Trophoblast cell (in vitro differentiated cells and primary cell): ENCODE measurements at regions not wholly inside any gene's neighbourhood (a gene's known extent, or its start where the extent isn't known, plus 50 kb on each side); places are given as distances from the start of the nearest gene placed in this dataset.

Source experiments
- DNase-seq, 2 donors: peaks; one replicate each; pipeline ENCODE4 v3.0.0-alpha.2; 2016
- H2AFZ ChIP-seq: 2 replicates; pipeline ENCODE4 v1.6.1; 2013; ENCODE audit warnings: low read length, moderate library complexity, mild to moderate bottlenecking; ENCODE audit not compliant: insufficient read depth, poor library complexity
- H2AK5ac ChIP-seq: 2 replicates; pipeline ENCODE4 v1.6.1; 2013; ENCODE audit warnings: mild to moderate bottlenecking, low read length
- H2BK120ac ChIP-seq: 2 replicates; pipeline ENCODE4 v1.6.1; 2013; ENCODE audit warnings: low read length, mild to moderate bottlenecking, moderate library complexity; ENCODE audit not compliant: insufficient read depth, poor library complexity
- H2BK12ac ChIP-seq: 2 replicates; pipeline ENCODE4 v1.6.1; 2013; ENCODE audit warnings: mild to moderate bottlenecking, low read length, moderate library complexity
- H2BK5ac ChIP-seq: 2 replicates; pipeline ENCODE4 v1.6.1; 2013; ENCODE audit warnings: low read length, low read depth, moderate library complexity, mild to moderate bottlenecking; ENCODE audit not compliant: poor library complexity
- H3K14ac ChIP-seq: 2 replicates; pipeline ENCODE4 v1.6.1; 2013; ENCODE audit warnings: mild to moderate bottlenecking, low read length
- H3K18ac ChIP-seq: 2 replicates; pipeline ENCODE4 v1.6.1; 2013; ENCODE audit warnings: mild to moderate bottlenecking, low read length
- H3K23ac ChIP-seq: 2 replicates; pipeline ENCODE4 v1.6.1; 2013; ENCODE audit warnings: low read length
- H3K27ac ChIP-seq: 2 replicates; pipeline ENCODE4 v1.5.1; 2013; ENCODE audit warnings: low read depth, mild to moderate bottlenecking, inconsistent platforms, low read length, moderate library complexity
- H3K27me3 ChIP-seq: 2 replicates; pipeline ENCODE4 v1.6.1; 2013; ENCODE audit warnings: inconsistent platforms, mild to moderate bottlenecking, low read length, moderate library complexity; ENCODE audit not compliant: insufficient read depth
- H3K36me3 ChIP-seq, 2 experiments: 1 replicate in 1 of 2; 2 replicates in 1 of 2; pipeline ENCODE4 v1.6.1; 2013; ENCODE audit warnings: low read length in 2 of 2, mild to moderate bottlenecking in 2 of 2, moderate library complexity in 1 of 2; ENCODE audit not compliant: insufficient read depth in 2 of 2, control insufficient read depth in 1 of 2
- H3K4ac ChIP-seq: 2 replicates; pipeline ENCODE4 v1.6.1; 2013; ENCODE audit warnings: low read depth, mild to moderate bottlenecking, low read length, moderate library complexity
- H3K4me1 ChIP-seq, 2 experiments: 1 replicate in 1 of 2; 2 replicates in 1 of 2; pipeline ENCODE4 v1.6.1; 2013; ENCODE audit warnings: low read length in 2 of 2, mild to moderate bottlenecking in 2 of 2, moderate library complexity in 1 of 2; ENCODE audit not compliant: insufficient read depth in 2 of 2, control insufficient read depth in 1 of 2
- H3K4me2 ChIP-seq: 2 replicates; pipeline ENCODE4 v1.6.1; 2013; ENCODE audit warnings: inconsistent platforms, mild to moderate bottlenecking, low read length, moderate library complexity
- H3K4me3 ChIP-seq: 2 replicates; pipeline ENCODE4 v1.5.1; 2013; ENCODE audit warnings: mild to moderate bottlenecking, low read depth, low read length, inconsistent platforms
- H3K79me1 ChIP-seq: one replicate; pipeline ENCODE4 v1.6.1; 2013; ENCODE audit warnings: low read length
- H3K79me2 ChIP-seq: 2 replicates; pipeline ENCODE4 v1.6.1; 2013; ENCODE audit warnings: low read length, mild to moderate bottlenecking; ENCODE audit not compliant: control insufficient read depth, insufficient read depth, poor library complexity
- H3K9ac ChIP-seq: 2 replicates; pipeline ENCODE4 v1.6.1; 2013; ENCODE audit warnings: mild to moderate bottlenecking, low read length
- H3K9me3 ChIP-seq: 2 replicates; pipeline ENCODE4 v1.6.1; 2013; ENCODE audit warnings: low read depth, mild to moderate bottlenecking, control low read depth, inconsistent platforms, low read length; ENCODE audit not compliant: insufficient read depth
- H4K12ac ChIP-seq: 2 replicates; pipeline ENCODE4 v1.6.1; 2013; ENCODE audit warnings: low read depth, mild to moderate bottlenecking, low read length, moderate library complexity
- H4K8ac ChIP-seq: 2 replicates; pipeline ENCODE4 v1.6.1; 2013; ENCODE audit warnings: low read depth, mild to moderate bottlenecking, low read length, moderate library complexity
- H4K91ac ChIP-seq: one replicate; pipeline ENCODE4 v1.6.1; 2013; ENCODE audit warnings: low read depth, mild to moderate bottlenecking, low read length, moderate library complexity
- WGBS: extraction: QIAGEN DNeasy Blood & Tissue Kit; methylation state at CpG from one replicate; pipeline ENCODE4 v1.1.7; 2013; ENCODE audit warnings: missing lambda C conversion rate; ENCODE audit not compliant: insufficient read length, insufficient coverage; ENCODE audit errors: extremely low coverage; 5-methylcytosine and 5-hydroxymethylcytosine counted together

DNA sequence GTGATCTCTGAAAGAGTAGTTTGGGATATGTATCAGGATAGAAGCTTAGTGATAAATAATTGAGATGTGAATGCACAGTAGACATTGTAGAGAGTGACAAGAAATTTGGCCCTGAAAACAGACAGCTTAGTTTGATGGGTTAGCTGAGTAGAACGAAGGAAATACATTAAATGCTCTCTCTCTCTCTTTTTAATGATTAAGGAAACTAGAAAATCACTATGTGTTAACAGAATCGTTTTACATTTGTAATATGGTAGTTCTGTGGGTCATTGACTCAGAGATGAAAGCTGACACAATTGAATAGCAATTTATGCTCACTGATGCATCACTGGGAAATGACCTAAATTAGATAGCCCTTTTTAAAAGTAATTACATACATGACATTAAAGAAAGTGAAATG, 739.8 kb upstream of the PTPRD start:
- H3K23ac ChIP-seq: no peak overlapping the region
- peaks cover 0 to 2% of the 10 kb centered on the region in 2 experiments for H3K4me1 ChIP-seq
- no peak overlapping the region for H3K4me2 ChIP-seq
- no peak overlapping the region for H4K8ac ChIP-seq
- no peak overlapping the region for H2AK5ac ChIP-seq
- no peak overlapping the region for H2BK120ac ChIP-seq
- no peak overlapping the region for H2AFZ ChIP-seq
- no peak overlapping the region for H3K4ac ChIP-seq
- DNase-seq: no peak
- H3K14ac ChIP-seq: no peak overlapping the region
- H2BK5ac ChIP-seq: no peak overlapping the region
- H2BK12ac ChIP-seq: no peak overlapping the region
- no peaks in the 10 kb centered on the region for H3K79me2 ChIP-seq
- H4K12ac ChIP-seq: no peak overlapping the region
- no peak overlapping the region for H3K27ac ChIP-seq
- peaks cover 4% of the 10 kb centered on the region for H3K9me3 ChIP-seq
- no peaks in the 10 kb centered on the region for H3K79me1 ChIP-seq
- no peak overlapping the region for H4K91ac ChIP-seq
- no peak overlapping the region for H3K4me3 ChIP-seq
- no peaks in the 10 kb centered on the region for H3K36me3 ChIP-seq
- no peaks in the 10 kb centered on the region for H3K27me3 ChIP-seq
- no peak overlapping the region for H3K9ac ChIP-seq
- WGBS: no CpG with 5 or more reads among the region's 2 CpGs
- H3K18ac ChIP-seq: no peak overlapping the region

DNA sequence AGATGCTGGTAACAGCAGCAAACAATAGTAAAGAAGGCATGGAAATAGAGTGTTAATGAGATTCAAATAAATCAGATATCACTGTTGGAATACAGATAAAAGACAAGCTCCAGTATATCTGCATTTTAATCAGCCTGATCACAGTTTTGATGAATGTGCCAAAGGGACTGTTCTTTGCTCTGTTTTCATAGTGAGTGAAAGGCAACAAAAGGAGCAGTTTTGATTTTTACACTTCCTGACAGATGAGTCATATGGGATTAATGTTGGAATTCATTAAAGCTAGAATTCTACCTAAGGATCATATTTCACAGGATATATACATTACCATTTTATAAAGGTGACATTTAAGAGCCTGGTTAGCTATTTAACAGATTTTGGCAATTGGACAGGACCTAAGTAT, 743.3 kb upstream of the PTPRD start:
- no peak overlapping the region for H4K8ac ChIP-seq
- no peak overlapping the region for H4K91ac ChIP-seq
- no peak overlapping the region for H4K12ac ChIP-seq
- H3K18ac ChIP-seq: no peak overlapping the region
- no peak for DNase-seq
- H2BK12ac ChIP-seq: no peak overlapping the region
- no peak overlapping the region for H3K14ac ChIP-seq
- no peak overlapping the region for H2AFZ ChIP-seq
- no peak overlapping the region for H3K4me3 ChIP-seq
- H3K36me3 ChIP-seq: no peaks in the 10 kb centered on the region
- no peaks in the 10 kb centered on the region for H3K4me1 ChIP-seq
- no peak overlapping the region for H2BK120ac ChIP-seq
- H3K9me3 ChIP-seq: no peaks in the 10 kb centered on the region
- H2AK5ac ChIP-seq: no peak overlapping the region
- H3K4me2 ChIP-seq: no peak overlapping the region
- no peak overlapping the region for H3K4ac ChIP-seq
- no peak overlapping the region for H3K9ac ChIP-seq
- H3K23ac ChIP-seq: no peak overlapping the region
- H3K27ac ChIP-seq: no peak overlapping the region
- no peaks in the 10 kb centered on the region for H3K79me2 ChIP-seq
- H3K79me1 ChIP-seq: no peaks in the 10 kb centered on the region
- H3K27me3 ChIP-seq: no peaks in the 10 kb centered on the region
- H2BK5ac ChIP-seq: no peak overlapping the region

DNA sequence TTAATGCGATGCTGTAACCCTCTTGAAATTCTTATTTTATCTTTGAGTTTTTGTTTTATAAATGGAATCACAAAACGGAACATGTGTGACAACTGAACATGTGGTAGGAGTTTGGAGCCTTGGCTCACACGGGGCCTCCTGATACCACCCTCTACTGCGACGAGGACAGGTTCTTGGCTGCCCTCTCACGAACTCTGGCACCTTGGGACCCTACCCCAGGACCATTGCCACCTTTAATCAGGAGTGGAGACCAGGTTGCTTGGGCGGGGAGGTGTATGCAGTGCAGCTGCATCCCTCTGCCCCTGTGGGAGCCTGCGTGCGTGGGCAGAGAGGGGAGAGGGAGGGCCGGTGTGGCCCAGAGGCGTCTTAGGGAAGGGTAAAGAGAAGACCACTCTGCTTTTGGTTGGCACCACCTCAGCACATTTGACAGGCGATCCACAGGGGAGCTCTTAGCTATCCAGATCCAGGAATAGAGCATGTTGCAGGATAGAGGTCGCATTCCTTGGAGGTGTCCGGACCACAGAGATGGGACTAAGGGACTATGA, 753.9 kb upstream of the PTPRD start:
- Histone ChIP-seq H3K27me3 (no peaks in the 10 kb centered on the region), H3K4me2 (no peak overlapping the region), H3K9ac (no peak overlapping the region), H4K12ac (peak overlapping the region; percentile 18), H2BK120ac (no peak overlapping the region), H4K91ac (no peak overlapping the region), H3K18ac (no peak overlapping the region), H3K14ac (no peak overlapping the region), H2AK5ac (no peak overlapping the region), H3K23ac (no peak overlapping the region), H3K4ac (no peak overlapping the region), H3K79me1 (no peaks in the 10 kb centered on the region), H3K79me2 (no peaks in the 10 kb centered on the region), H3K9me3 (no peaks in the 10 kb centered on the region), H4K8ac (no peak overlapping the region), H3K4me1 (no peaks in the 10 kb centered on the region), H2BK12ac (no peak overlapping the region), H2AFZ (no peak overlapping the region), H3K36me3 (no peaks in the 10 kb centered on the region), H3K4me3 (no peak overlapping the region), H2BK5ac (no peak overlapping the region), H3K27ac (no peak overlapping the region)
- DNase-seq: no peak
- no CpG with 5 or more reads among the region's 14 CpGs for WGBS

DNA sequence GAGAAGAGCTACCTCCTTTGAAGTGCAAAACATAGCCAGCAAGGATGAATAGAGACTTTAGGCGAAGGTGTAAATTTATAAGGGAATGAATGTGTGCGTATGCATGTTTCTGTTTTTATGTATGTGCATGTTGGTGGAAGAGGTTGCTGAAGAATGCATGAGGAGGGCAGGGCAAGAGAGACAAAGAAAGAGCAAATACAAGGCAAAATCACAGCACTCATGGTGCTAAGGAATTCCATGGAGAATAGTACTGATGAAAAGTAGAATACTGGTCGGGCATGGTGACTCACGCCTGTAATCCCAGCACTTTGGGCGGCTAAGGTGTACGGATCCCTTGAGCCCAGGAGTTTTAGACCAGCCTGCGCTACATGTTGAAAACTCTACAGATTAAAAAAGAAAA, 762.1 kb upstream of the PTPRD start:
- no peak overlapping the region for H3K14ac ChIP-seq
- no peak overlapping the region for H2BK12ac ChIP-seq
- no peak overlapping the region for H2AK5ac ChIP-seq
- no peaks in the 10 kb centered on the region for H3K4me1 ChIP-seq
- H3K18ac ChIP-seq: no peak overlapping the region
- DNase-seq: no peak
- no peak overlapping the region for H3K4me3 ChIP-seq
- no peak overlapping the region for H3K9ac ChIP-seq
- no peaks in the 10 kb centered on the region for H3K27me3 ChIP-seq
- H2BK5ac ChIP-seq: no peak overlapping the region
- no peaks in the 10 kb centered on the region for H3K79me1 ChIP-seq
- no peak overlapping the region for H3K23ac ChIP-seq
- no peak overlapping the region for H2AFZ ChIP-seq
- no peak overlapping the region for H3K27ac ChIP-seq
- no peak overlapping the region for H3K4me2 ChIP-seq
- no peaks in the 10 kb centered on the region for H3K36me3 ChIP-seq
- H2BK120ac ChIP-seq: no peak overlapping the region
- WGBS: 0% methylated on average over 1 of the region's 7 CpGs
- no peak overlapping the region for H4K8ac ChIP-seq
- no peak overlapping the region for H4K91ac ChIP-seq
- no peaks in the 10 kb centered on the region for H3K9me3 ChIP-seq
- H3K79me2 ChIP-seq: no peaks in the 10 kb centered on the region
- no peak overlapping the region for H4K12ac ChIP-seq
- no peak overlapping the region for H3K4ac ChIP-seq
